ENCODE measurements at regions not wholly inside any gene's neighbourhood (a gene's known extent, or its start where the extent isn't known, plus 50 kb on each side); places are given as distances from the start of the nearest gene placed in this dataset.
"Not testable (repeated sequence)": the region's sequence is repeated elsewhere in the genome, so short reads cannot be mapped to it uniquely, and the experiment has no call there.

DNA sequence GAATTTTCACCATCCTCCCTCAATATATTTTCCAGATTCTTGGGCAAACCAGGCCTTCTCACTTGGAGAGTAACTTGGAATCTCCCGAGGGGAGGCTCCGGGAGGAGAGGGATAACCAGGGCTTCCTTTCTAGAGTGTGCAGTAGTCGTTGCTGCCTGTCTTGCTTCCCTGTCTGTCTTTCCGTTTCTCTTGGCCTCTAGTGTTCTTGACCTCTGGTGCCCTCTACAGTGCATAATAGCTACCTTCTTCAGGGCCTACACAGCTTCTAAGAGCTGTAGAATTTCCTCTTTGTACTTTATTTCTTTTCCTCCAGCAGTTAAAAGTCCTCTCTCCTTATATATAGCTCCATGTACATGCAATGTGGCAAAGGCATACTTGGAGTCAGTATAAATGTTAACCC, 339.8 kb upstream of the TGIF2LX start:
- H3K4me1 ChIP-seq (replicated peaks in 1 of 4; ENCODE audit: control insufficient read depth in 3 of 4, insufficient read depth in 4 of 4, low read length in 3 of 4); H3K9ac ChIP-seq (replicated peaks in 1 of 4; ENCODE audit: extremely low read depth in 1 of 4, low read depth in 3 of 4, low read length in 3 of 4); H3K23me2 ChIP-seq (ENCODE audit: low read depth, low read length); H4K91ac ChIP-seq (replicated peaks; ENCODE audit: insufficient read length, low read length); H3K27me3 ChIP-seq (replicated peaks in 1 of 4; ENCODE audit: control insufficient read depth in 3 of 4, extremely low read depth in 1 of 4, insufficient read depth in 3 of 4, low read length in 3 of 4); H3K4ac ChIP-seq (replicated peaks; ENCODE audit: insufficient read length, low read depth, low read length); H3K36me3 ChIP-seq (ENCODE audit: control insufficient read depth in 2 of 4, insufficient read depth in 4 of 4, low read length in 3 of 4); H2BK5ac ChIP-seq (ENCODE audit: low read depth, low read length); H3K56ac ChIP-seq (replicated peaks; ENCODE audit: insufficient read length, low read depth, low read length); H3K18ac ChIP-seq (ENCODE audit: extremely low read depth, low read length); H3K9me3 ChIP-seq (ENCODE audit: insufficient read depth in 2 of 2, low read depth in 1 of 2, low read length in 1 of 2); H3K79me2 ChIP-seq (ENCODE audit: control insufficient read depth in 1 of 2, insufficient read depth in 2 of 2, low read length in 2 of 2); DNase-seq (ENCODE audit: low read depth in 1 of 2, low spot score in 2 of 2); H2AFZ ChIP-seq (ENCODE audit: low read length); H2BK12ac ChIP-seq (ENCODE audit: low read depth, low read length); H3K79me1 ChIP-seq (ENCODE audit: low read depth, low read length); H4K20me1 ChIP-seq (replicated peaks in 1 of 2; ENCODE audit: control insufficient read depth in 1 of 2, insufficient read depth in 2 of 2, low read length in 2 of 2); H3K4me2 ChIP-seq (ENCODE audit: insufficient read depth in 1 of 2, low read depth in 2 of 2, low read length in 2 of 2); H3K14ac ChIP-seq (ENCODE audit: insufficient read length); POLR2A ChIA-PET (ENCODE audit: partially characterized antibody); H2BK20ac ChIP-seq (ENCODE audit: low read length); H2BK15ac ChIP-seq (ENCODE audit: low read length); H3K4me3 ChIP-seq (ENCODE audit: extremely low read depth in 1 of 4, insufficient read depth in 2 of 4, low read depth in 3 of 4, low read length in 4 of 4); CTCF ChIA-PET (ENCODE audit: partially characterized antibody); H2BK120ac ChIP-seq (replicated peaks; ENCODE audit: low read depth, low read length); H4K5ac ChIP-seq (ENCODE audit: insufficient read length, low read depth, low read length); FAIRE-seq; H4K8ac ChIP-seq (ENCODE audit: extremely low read depth, insufficient read depth, low read length); H3K23ac ChIP-seq (ENCODE audit: insufficient read length); H2AK5ac ChIP-seq (ENCODE audit: low read depth, low read length); H3K27ac ChIP-seq (ENCODE audit: low read depth, low read length): not testable (repeated sequence)
- 89% methylated on average over 3 of the region's 4 CpGs; no CpG with 5 or more reads in 1 of the 2 experiments for WGBS, 2 experiments (ENCODE audit: extremely low coverage in 1 of 2, insufficient coverage in 1 of 2, insufficient read length in 1 of 2, insufficient replicate concordance in 2 of 2, low coverage in 1 of 2, low lambda C conversion rate in 2 of 2, missing lambda C conversion rate in 1 of 2)
- peak; percentile 14 to 31; a peak in 2 of 4 replicates for TF ChIP-seq RAD21 (IDR thresholded peaks at IDR 0.05 in 1 of 2, conservative IDR thresholded peaks at IDR 0.05 in 1 of 2; ENCODE audit: low read depth in 2 of 2, low read length in 2 of 2)
